Vagina (tissue), 2 donors: ENCODE measurements at regions not wholly inside any gene's neighbourhood (a gene's known extent, or its start where the extent isn't known, plus 50 kb on each side); places are given as distances from the start of the nearest gene placed in this dataset.

Experiments used
- DNase-seq, 2 donors: peaks; one replicate each; pipeline ENCODE4 v3.0.0-alpha.2; 2017; ENCODE audit errors: extremely low spot score in 2 of 2
- H3K27ac ChIP-seq: fragments of 200-600 bp; sonication (generic); one replicate; pipeline ENCODE4 v1.5.1; 2019
- H3K27me3 ChIP-seq: fragments of 200-600 bp; sonication (generic); one replicate; pipeline ENCODE4 v1.5.1; 2019
- H3K36me3 ChIP-seq, 2 donors: fragments of 200-600 bp; sonication (generic); one replicate each; pipeline ENCODE4 v1.5.1; 2017 to 2019
- H3K4me1 ChIP-seq: fragments of 200-600 bp; sonication (generic); one replicate; pipeline ENCODE4 v1.5.1; 2019
- H3K4me3 ChIP-seq, 2 donors: fragments of 200-600 bp; sonication (generic); 1 replicate in 1 of 2; 2 replicates in 1 of 2; pipeline ENCODE4 v1.5.1; 2016 to 2019
- H3K9me3 ChIP-seq: fragments of 200-600 bp; sonication (generic); one replicate; pipeline ENCODE4 v1.5.1; 2019
- POLR2A ChIP-seq, 2 donors: fragments of 450-650 bp; IDR thresholded peaks; one replicate each; pipeline ENCODE4 v1.6.1; 2017; ENCODE audit warnings: antibody characterized with exemption in 2 of 2, mild to moderate bottlenecking in 2 of 2, moderate library complexity in 2 of 2
- POLR2AphosphoS5 ChIP-seq, 2 donors: sonication (generic); formaldehyde crosslinking; IDR thresholded peaks; one replicate each; pipeline ENCODE4 v1.9.0; 2017; ENCODE audit warnings: antibody characterized with exemption in 2 of 2, mild to moderate bottlenecking in 2 of 2, low read depth in 1 of 2; ENCODE audit not compliant: insufficient read depth in 1 of 2
- intact Hi-C: fragments of 100-400 bp; cut with DNase I; formaldehyde crosslinking; loops from one replicate; pipeline ENCODE4 v1.15.1; 2023
- TF ChIP-seq, protein P1 (sequence below), 3 experiments: fragments of 450-650 bp in 2 of 3; fragments of 200-600 bp in 1 of 3; sonication (generic) in 1 of 3; IDR thresholded peaks; one replicate each; pipeline ENCODE4 v1.5.1; 2017 to 2019; ENCODE audit warnings: antibody characterized with exemption in 3 of 3, mild to moderate bottlenecking in 2 of 3, moderate library complexity in 2 of 3

GRCh38 chrX:118198577-118198976, 82.0 kb upstream of the KLHL13 start:
- intact Hi-C loops, result no loop called here

DNA sequence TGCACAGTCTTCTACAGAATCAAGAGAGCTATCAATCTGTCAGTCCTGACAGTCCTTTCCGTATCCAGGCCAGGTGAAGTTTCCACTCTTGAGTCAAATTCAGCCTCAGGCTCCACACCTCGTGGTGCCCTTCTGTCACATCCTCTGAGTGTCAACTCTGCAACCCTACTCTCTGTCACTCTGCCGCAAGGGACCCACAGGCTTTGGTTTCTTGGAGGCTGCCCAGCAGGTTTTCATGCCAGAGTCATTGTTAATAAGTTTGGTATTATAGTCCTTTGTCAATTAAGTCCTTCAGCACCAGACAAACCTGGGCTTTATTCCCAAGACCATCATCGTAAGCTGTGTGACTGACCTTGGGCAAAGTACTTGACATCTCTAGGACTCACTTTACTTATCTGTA, 83.4 kb upstream of the KLHL13 start:
- Histone ChIP-seq H3K27me3 (no peaks in the 10 kb centered on the region), H3K27ac (no peak overlapping the region)
- intact Hi-C loops, result no loop called here

More at GRCh38 chrX:118198577-118198976, 82.0 kb upstream of the KLHL13 start:
- no peak overlapping the region for H3K27ac ChIP-seq
- H3K4me1 ChIP-seq, result no peaks in the 10 kb centered on the region
- TF ChIP-seq POLR2AphosphoS5 (IDR thresholded peaks at IDR 0.05; ENCODE audit: insufficient read depth in 1 of 2, low read depth in 1 of 2) (no peak), POLR2A (IDR thresholded peaks at IDR 0.05) (no peak)
- TF ChIP-seq, protein P1, sequence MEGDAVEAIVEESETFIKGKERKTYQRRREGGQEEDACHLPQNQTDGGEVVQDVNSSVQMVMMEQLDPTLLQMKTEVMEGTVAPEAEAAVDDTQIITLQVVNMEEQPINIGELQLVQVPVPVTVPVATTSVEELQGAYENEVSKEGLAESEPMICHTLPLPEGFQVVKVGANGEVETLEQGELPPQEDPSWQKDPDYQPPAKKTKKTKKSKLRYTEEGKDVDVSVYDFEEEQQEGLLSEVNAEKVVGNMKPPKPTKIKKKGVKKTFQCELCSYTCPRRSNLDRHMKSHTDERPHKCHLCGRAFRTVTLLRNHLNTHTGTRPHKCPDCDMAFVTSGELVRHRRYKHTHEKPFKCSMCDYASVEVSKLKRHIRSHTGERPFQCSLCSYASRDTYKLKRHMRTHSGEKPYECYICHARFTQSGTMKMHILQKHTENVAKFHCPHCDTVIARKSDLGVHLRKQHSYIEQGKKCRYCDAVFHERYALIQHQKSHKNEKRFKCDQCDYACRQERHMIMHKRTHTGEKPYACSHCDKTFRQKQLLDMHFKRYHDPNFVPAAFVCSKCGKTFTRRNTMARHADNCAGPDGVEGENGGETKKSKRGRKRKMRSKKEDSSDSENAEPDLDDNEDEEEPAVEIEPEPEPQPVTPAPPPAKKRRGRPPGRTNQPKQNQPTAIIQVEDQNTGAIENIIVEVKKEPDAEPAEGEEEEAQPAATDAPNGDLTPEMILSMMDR (IDR thresholded peaks at IDR 0.05), result no peak
- H3K27me3 ChIP-seq, result no peaks in the 10 kb centered on the region
- H3K4me3 ChIP-seq, result no peak overlapping the region
- no peaks in the 10 kb centered on the region for H3K36me3 ChIP-seq
- DNase-seq, result no peak
- no peaks in the 10 kb centered on the region for H3K9me3 ChIP-seq

DNA sequence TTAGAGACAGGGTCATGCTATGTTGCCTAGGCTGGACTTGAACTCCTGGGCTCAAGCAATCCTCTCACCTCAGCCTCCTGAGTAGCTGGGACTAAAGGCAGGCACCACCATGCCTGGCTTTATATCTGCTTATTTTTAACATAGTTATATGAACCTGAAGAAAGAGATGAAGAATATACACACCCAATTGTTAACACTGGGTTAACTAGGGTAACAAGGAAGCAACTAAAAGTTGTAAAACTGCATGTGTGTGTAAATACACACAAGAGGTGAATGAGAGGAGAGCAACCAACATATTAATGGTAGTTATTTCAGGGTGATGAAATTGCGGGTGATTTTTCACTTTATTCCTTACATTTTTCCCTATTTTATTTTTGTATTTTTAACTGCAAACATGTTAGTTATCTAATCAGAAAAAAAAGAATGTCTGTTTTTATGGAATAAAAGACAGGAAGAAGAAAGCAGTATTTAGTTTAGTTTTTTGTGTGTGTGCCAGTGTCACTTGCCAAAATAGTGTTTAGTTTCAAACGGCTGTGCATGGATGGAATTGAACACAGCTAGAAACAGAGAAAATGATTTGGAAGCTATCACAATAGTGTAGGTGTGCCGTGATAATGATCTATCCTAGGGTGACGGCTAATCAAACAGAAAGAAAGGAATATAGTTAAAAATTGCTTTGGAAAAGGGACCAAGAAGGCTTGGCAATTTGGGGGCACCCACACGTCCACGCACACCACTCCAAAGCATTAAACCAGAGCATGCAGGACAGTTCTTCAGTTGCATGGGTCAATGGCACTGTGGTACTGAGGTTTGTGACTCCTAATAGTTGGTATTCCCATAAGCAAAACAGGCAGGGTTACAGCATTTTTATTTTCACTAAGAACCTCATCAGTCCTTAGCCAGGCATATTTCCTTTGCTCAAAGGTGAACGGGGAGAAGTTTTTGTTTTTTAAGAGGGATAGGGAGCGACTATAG, 89.1 kb upstream of the KLHL13 start:
- no peaks in the 10 kb centered on the region for H3K36me3 ChIP-seq
- TF ChIP-seq, protein P1 (IDR thresholded peaks at IDR 0.05), result no peak
- TF ChIP-seq POLR2A (IDR thresholded peaks at IDR 0.05) (no peak), POLR2AphosphoS5 (IDR thresholded peaks at IDR 0.05; ENCODE audit: insufficient read depth in 1 of 2, low read depth in 1 of 2) (no peak)
- H3K4me3 ChIP-seq, result no peak overlapping the region
- no peaks in the 10 kb centered on the region for H3K27me3 ChIP-seq
- H3K9me3 ChIP-seq, result no peaks in the 10 kb centered on the region
- H3K27ac ChIP-seq, result no peak overlapping the region
- H3K4me1 ChIP-seq, result no peaks in the 10 kb centered on the region
- no peak for DNase-seq
- intact Hi-C loops, result no loop called here

More for the DNA sequence above, 83.4 kb upstream of the KLHL13 start:
- Histone ChIP-seq H3K4me1 (no peaks in the 10 kb centered on the region), H3K9me3 (no peaks in the 10 kb centered on the region), H3K36me3 (no peaks in the 10 kb centered on the region), H3K4me3 (no peak overlapping the region)
- TF ChIP-seq POLR2A (IDR thresholded peaks at IDR 0.05) (no peak), POLR2AphosphoS5 (IDR thresholded peaks at IDR 0.05; ENCODE audit: insufficient read depth in 1 of 2, low read depth in 1 of 2) (no peak)
- TF ChIP-seq, protein P1 (IDR thresholded peaks at IDR 0.05), result no peak
- DNase-seq, result no peak

DNA sequence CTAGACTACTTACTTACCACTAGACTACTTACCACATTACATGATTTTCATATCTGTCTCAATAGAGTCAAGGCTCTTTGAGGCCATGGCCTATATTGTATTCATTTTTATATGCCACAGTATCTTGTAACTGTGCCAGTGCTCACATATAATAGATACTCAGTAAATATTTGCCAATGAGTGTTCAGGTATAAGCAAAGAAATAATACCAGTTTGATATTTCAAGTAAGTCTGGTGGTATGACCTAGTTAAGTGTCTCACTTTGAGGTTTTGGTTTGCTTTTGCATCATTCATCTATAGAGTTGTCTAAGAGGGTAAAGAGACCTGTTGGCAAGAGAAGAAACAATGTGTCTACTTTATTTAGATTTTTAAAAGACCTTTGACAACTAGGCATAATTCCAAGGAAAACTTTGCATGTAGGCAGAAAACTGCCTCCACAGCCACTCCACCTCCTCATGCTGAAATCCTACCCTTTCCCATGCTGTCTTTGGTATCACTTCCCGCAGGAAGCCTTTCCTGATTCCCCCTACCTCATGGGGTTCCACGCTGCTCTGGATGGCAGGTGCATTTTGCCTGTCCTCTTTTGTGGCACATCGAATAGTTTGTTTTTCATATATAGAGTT, 91.3 kb upstream of the KLHL13 start:
- no peak overlapping the region for H3K27ac ChIP-seq
- no peaks in the 10 kb centered on the region for H3K36me3 ChIP-seq
- TF ChIP-seq POLR2AphosphoS5 (IDR thresholded peaks at IDR 0.05; ENCODE audit: insufficient read depth in 1 of 2, low read depth in 1 of 2) (no peak), POLR2A (IDR thresholded peaks at IDR 0.05) (no peak)
- TF ChIP-seq, protein P1 (IDR thresholded peaks at IDR 0.05), result no peak
- H3K27me3 ChIP-seq, result no peaks in the 10 kb centered on the region
- intact Hi-C loops, result no loop called here
- H3K4me1 ChIP-seq, result no peaks in the 10 kb centered on the region
- no peak overlapping the region for H3K4me3 ChIP-seq
- no peak for DNase-seq
- no peaks in the 10 kb centered on the region for H3K9me3 ChIP-seq
